NB4 (cell line): ENCODE measurements at regions not wholly inside any gene's neighbourhood (a gene's known extent, or its start where the extent isn't known, plus 50 kb on each side); places are given as distances from the start of the nearest gene placed in this dataset.

ENCODE experiments used
- DNase-seq: peaks from one replicate; pipeline ENCODE4 v3.0.0; 2010; ENCODE audit warnings: low read depth
- H3K4me3 ChIP-seq: one replicate; pipeline ENCODE4 v1.5.1; 2011; ENCODE audit warnings: mild to moderate bottlenecking, low read depth, low read length, moderate library complexity
- CTCF ChIP-seq: IDR thresholded peaks from one replicate; pipeline ENCODE4 v1.5.1; 2012; ENCODE audit warnings: low read depth, low read length
- MAX ChIP-seq: IDR thresholded peaks from 2 replicates; pipeline ENCODE4 v1.6.1; 2011; ENCODE audit warnings: low read depth, low read length
- MYC ChIP-seq: IDR thresholded peaks from 2 replicates; pipeline ENCODE4 v1.6.1; 2011; ENCODE audit warnings: low read depth, low read length
- POLR2A ChIP-seq: IDR thresholded peaks from 2 replicates; pipeline ENCODE4 v1.6.1; 2011; ENCODE audit warnings: mild to moderate bottlenecking; ENCODE audit not compliant: insufficient read length; ENCODE audit errors: extremely low read depth

- DNase-seq: no peak
- TF ChIP-seq POLR2A (no peak), MYC (no peak), CTCF (no peak), MAX (no peak)
- H3K4me3 ChIP-seq: no peak overlapping the region
These were observed 326.8 kb downstream of the TCERG1L start for GRCh38 chr10:130984686-130985085.

- DNase-seq: no peak
- TF ChIP-seq CTCF (no peak), POLR2A (no peak), MYC (no peak), MAX (no peak)
These were observed 326.3 kb downstream of the TCERG1L start for GRCh38 chr10:130985158-130985753.

GRCh38 chr10:130986846-130987245 is 324.7 kb downstream of the TCERG1L start:
- no peak overlapping the region for H3K4me3 ChIP-seq
- TF ChIP-seq MAX (no peak), POLR2A (no peak), CTCF (no peak), MYC (no peak)
- DNase-seq: no peak

More at GRCh38 chr10:130985158-130985753, 326.3 kb downstream of the TCERG1L start:
- no peak overlapping the region for H3K4me3 ChIP-seq

GRCh38 chr10:130987401-130987800 is 324.1 kb downstream of the TCERG1L start:
- no peak overlapping the region for H3K4me3 ChIP-seq
- TF ChIP-seq CTCF (no peak), MYC (no peak), POLR2A (no peak), MAX (no peak)
- no peak for DNase-seq

GRCh38 chr10:130989670-130990232 is 321.8 kb downstream of the TCERG1L start:
- no peak for DNase-seq
- TF ChIP-seq CTCF (no peak), MYC (no peak), POLR2A (no peak), MAX (no peak)

More at GRCh38 chr10:130989670-130990232, 321.8 kb downstream of the TCERG1L start:
- no peak overlapping the region for H3K4me3 ChIP-seq
